NCI-H345 treated with DMSO at 0.1 percent for 48 hours (cell line): ENCODE measurements at regions not wholly inside any gene's neighbourhood (a gene's known extent, or its start where the extent isn't known, plus 50 kb on each side); places are given as distances from the start of the nearest gene placed in this dataset.

Experiments used
- DNase-seq: peaks from one replicate; lab custom pipeline; 2025; ENCODE audit not compliant: unreplicated experiment; lab: John Stamatoyannopoulos, UW

DNA sequence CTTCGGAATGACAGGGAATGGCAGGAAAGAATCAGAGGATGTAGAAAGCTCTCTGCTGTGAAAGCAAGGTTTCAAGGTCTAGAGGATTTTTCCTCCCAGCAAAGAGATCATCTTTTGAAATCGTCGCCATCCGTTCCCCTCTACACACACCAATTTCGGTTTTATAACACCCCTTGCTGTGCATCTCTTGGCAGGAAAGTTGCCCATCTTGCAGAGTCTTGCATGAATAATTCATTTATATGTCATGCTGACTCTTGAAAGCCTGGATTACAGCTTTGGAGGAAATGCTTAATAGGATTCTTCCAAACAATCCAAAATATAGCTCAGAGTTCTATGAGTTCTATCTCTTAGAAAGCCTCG lies 262.7 kb downstream of the CHL1 start:
- no peak for DNase-seq

- DNase-seq, result no peak
Measured at GRCh38 chr3:461006-461405, 264.4 kb downstream of the CHL1 start.

- no peak for DNase-seq
Measured at GRCh38 chr3:462851-463250, 266.3 kb downstream of the CHL1 start.

DNA sequence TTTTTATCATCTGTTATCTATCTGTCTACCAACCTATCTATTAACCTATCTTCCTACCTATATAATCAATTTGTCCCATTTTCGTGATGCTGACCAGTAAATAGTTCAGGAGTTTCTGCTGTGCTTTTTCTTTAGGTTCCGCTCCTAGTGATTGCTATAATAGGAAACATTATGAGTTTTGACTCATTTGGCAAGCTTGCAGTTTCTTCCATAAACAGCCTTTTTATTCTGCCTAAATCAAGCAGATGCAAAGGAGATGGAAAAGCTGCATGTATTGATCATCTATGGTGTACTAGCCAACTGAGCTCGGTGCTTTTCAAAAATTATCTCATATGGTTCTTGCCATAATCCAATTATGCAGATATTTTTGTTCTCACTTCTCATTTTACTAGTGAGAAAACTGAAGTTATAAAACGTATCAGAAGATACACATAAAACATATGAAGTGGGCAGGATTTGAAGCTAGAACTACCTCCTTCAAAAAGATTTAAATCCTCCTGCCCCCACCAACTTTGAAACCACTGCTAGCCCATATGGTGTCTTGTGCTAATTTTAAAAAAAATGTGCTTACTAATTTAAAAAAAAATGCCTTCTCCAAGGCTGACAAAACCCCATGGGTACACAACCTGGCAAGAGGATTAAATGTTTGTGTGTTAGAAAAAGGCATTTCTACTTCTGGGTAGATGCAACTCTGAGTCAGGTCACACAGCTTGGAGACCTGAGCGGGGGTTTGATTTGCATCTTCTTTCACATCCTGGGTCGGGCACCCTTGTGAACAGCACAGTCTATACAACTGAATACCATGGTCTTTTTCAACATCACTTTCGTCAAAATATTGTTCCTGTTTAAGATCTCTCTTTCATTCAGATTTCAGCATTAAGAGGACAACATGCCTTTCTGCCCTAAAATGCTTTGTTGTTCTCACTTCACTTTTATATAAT lies 267.0 kb downstream of the CHL1 start:
- DNase-seq, result no peak

- no peak for DNase-seq
Measured at GRCh38 chr3:464255-464654, 267.7 kb downstream of the CHL1 start.

- no peak for DNase-seq
Measured at GRCh38 chr3:468172-468571, 271.6 kb downstream of the CHL1 start.

DNA sequence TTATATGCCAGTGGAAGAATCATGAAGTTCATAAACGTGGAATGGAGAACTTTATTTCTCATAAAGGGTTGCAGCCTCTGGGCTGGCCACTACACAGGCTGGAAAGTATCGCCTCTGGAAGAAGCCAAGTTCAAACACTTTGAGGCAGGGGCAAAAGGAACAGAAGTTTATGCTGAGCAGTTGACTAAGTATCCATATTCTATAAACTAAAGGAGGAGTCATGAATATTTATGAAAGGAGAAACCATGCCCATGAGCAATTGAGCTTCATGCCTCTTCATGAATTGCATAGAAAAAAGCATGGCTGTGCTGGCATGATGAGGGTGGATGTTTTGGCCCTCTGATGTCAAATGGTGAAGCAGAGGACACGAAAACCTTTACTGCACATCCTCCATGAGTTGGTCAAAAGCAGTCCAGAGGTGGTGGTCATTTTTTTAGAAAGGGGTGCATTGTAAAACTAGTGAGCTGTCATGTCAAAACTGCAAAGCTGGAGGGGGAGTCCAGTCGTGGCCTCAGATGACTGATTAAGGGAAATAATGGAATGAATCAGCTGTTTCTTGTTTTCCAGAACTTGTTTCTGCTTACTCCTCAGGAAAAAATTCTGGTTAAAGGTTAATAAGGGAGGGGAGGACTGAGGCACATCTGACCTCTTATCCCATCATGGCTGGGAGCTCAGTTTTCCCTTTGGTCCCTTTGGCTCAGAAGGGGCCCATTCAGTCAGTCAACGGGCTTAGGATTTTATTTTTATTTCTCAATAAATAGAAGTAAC lies 276.7 kb downstream of the CHL1 start:
- DNase-seq, result no peak

GRCh38 chr3:474828-475227 lies 278.3 kb downstream of the CHL1 start:
- no peak for DNase-seq

- DNase-seq, result no peak
Measured at GRCh38 chr3:480070-480469, 283.5 kb downstream of the CHL1 start.

DNA sequence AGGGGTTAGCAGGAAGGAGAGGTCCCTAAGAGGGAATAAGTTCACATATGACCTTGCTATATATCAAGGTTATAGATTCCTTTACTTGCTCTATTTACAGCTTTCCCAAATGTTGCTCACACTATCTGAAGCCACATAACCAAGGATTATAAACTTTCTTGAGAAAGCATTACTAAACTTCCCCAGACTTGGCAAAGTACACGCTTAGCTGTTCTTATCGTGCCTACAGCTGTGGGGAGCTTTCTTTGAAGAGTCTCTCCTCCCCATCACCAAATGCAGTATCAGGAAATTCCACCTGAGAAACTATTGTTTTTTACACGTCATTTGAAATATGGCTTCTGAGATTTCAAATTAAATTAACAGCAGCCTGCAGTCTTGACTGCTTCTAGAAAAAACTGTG lies 284.5 kb downstream of the CHL1 start:
- DNase-seq, result no peak

GRCh38 chr3:481680-482079 lies 285.1 kb downstream of the CHL1 start:
- no peak for DNase-seq

DNA sequence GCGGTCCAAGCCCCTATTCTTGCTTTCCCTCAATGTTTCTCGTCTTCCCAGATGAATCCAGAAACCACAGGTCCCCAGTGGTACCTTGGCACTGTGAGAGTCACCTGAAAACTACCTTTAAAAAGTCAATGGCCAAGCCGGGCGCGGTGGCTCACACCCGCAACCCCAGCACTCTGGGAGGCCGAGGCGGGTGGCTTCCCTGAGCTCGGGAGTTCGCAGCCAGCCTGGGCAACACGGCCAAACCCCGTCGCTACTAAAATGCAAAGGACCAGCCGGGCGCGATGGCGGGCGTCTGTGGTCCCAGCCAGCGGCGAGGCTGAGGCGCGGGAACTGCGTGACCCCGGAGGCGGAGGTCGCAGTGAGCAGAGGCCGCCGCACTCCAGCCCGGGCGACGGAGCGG lies 285.9 kb downstream of the CHL1 start:
- no peak for DNase-seq

- no peak for DNase-seq
Measured at GRCh38 chr3:484341-484740, 287.8 kb downstream of the CHL1 start.

DNA sequence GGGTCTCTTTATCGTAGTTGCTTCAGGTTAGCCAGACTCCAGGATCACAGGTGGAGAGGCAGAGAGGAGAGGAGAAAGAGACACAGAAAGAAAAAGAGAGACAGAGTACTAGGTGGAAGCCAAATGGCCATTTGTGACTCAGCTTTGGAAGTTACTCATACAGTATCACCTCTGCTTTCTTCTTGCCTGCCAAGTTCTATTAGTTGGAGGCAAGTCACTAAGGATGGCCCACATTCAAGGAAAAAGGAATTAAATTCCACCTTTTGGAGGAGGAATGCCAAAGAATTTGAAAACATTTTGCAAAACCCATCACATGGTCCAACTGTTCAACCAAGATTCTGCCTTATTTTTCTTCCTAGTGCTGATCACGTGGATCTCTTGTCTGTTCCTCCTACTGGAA lies 291.1 kb downstream of the CHL1 start:
- DNase-seq, result no peak

DNA sequence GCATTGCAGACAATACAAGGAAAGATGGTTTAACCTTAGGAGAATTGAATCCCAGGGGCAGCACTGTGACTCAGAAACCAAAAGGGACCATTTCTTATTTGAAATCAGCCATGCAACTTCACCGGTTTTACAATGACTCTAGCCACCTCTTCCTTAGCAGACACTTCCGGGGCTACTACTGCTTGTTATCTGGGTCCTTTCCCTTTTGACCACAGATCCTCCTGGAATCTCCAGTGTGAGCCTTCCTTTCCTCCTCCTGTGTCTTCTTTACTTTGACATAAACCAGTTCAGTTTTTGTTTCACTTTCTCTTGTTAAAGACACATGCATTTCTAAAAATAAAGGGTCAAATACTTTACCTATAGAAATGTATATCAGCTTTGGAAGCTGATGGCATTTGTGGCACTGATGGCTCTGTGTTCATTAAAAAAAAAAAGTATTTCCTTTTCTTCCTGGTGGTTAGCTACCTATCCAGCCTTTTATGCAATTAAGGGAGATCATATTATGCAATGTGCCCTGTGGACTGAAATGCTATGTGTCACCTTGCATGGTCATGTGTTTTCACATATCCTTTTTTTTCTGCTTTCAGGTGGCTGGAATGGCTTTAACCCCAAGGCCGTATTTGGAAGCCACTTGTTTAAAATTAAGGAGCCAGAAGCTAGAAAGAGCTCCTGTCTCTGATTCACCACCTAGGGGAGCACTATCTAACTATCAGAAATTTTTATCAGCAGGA lies 296.2 kb downstream of the CHL1 start:
- no peak for DNase-seq

GRCh38 chr3:494190-494589 lies 297.6 kb downstream of the CHL1 start:
- no peak for DNase-seq

DNA sequence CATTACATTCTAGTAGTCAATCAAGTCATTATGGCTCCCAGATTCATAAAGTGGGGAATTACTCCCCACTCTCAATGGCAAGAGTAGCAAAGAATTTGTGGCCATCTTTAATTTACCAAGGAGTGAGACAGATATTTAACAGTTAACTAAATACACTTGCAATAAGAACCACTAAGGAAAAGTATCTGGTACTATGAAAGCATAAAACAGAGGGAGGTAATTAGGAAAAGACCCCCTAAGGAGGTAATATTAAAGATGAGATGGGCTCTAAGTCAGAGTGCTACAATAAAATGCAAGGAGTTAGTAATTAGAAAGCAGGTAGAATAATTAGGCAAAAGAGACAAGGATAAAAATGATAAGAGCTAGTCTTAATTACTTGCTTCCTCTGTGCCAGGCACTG lies 301.9 kb downstream of the CHL1 start:
- DNase-seq, result no peak

DNA sequence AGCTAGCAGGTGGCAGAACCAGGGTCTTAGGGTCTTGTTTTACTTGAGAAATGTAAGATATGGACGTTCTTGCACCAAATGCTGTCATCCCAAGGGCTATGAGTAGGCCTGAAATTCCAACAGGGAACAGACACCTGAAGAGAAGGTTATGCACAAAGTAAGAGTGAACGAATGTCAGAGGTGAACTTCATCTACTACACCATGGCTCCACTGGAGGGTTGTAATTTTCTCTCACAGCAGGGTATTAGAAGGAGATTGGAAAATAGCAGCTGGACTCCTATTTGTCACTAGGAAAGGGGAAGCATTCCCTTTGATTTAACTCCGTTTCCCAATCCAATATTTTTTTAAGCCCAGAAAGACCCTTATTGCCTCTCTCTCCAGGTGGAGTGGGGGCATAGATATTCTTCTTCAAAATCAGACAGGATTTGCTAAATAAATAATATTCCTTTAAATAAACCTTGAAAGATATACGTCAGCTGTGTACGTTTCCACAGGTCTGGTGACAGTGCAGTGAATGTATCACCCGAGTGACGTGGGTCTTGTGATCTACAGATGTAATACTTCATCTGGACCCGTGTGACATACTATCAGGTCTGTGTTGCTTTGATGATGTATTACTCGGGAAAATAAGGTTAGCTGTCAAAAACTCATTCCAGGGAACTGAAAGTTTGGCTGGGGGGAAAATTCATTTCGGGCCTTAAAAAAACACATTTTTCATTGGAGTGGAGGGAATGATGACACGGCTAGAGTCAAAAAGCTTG lies 302.6 kb downstream of the CHL1 start:
- no peak for DNase-seq

DNA sequence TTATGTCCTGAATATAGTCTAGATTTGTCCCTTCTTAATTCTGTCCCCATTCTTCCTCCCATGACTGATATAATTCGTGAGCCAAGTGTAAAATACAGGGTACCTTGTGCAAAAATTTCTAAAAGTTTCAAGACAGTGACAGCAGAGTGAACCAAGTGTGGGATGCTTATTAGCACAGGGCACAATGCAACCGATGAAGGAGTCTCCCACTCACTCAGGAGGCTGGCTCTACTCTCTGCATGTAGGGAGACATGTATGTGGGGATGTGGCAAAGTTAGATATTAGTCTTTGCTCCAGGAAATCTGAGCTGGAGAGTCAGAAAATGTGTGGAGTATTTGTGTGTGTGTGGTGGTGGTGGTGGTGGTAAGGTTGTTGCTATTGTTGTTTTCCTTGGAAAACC lies 305.9 kb downstream of the CHL1 start:
- DNase-seq, result no peak

- no peak for DNase-seq
Measured at GRCh38 chr3:513301-513700, 316.7 kb downstream of the CHL1 start.

- DNase-seq, result no peak
Measured at GRCh38 chr3:514192-514591, 317.6 kb downstream of the CHL1 start.
